ENCODE measurements at regions not wholly inside any gene's neighbourhood (a gene's known extent, or its start where the extent isn't known, plus 50 kb on each side); places are given as distances from the start of the nearest gene placed in this dataset.
A peak's percentile ranks its signal among the peaks of the same experiment; 100 is the strongest.

- peak in 1 of 2 donors; percentile 11 for DNase-seq (ENCODE audit: low read depth in 2 of 2, low spot score in 1 of 2)
Observed at GRCh38 chr11:112797648-112798293, 163.4 kb upstream of the NCAM1 start.

DNA sequence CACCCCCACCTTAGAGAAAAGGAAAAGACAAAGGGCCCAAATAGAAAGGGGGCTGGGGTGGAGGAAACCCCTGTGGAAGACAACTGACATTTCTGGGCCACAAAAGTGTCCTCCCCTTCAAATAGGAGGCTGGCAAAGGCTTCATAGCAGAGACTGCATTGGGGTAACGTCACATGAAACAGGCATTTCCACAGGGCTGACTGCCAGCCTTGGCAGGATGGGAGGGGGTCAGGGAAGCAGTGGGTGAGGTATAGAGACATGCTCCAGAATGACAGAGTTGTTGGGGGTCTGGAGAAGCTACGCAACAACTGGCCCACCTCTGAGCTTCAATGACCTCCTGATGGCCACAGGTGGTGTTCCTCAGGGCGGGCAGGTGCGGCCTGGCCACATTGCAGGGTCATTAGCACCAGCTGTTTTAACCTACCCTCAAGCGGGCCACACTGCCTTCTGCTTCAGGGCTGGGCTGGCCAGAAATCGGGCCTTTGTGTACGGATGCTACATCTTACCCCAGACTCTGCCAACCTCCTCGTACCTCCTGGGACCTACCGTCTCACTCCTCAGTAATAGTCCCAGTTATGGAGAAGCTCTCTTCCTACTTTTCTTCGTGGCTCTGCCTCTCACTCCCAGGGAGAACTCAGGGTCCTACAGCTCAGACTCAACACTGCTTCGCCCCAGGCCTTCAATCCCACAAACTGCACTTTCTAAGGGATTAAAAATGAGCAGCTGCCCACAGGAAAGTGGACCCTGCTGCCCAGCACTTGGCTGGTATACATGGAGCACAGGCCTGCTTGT lies 160.0 kb upstream of the NCAM1 start:
- DNase-seq (ENCODE audit: low read depth in 2 of 2, low spot score in 1 of 2): no peak

DNA sequence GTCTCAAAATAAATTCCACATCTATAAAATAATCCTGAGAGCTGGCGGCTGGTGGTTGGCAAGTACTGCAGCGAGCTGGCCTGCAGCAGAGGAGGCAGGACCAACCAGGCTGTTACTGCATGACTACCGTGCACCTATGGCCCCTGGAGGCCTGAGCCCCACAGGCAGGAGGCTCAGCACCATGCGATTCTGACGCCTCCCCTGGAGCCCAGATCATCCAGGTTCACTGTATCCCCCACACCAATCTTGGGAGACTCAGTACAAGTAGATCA lies 159.5 kb upstream of the NCAM1 start:
- no peak for DNase-seq (ENCODE audit: low read depth in 2 of 2, low spot score in 1 of 2)

DNA sequence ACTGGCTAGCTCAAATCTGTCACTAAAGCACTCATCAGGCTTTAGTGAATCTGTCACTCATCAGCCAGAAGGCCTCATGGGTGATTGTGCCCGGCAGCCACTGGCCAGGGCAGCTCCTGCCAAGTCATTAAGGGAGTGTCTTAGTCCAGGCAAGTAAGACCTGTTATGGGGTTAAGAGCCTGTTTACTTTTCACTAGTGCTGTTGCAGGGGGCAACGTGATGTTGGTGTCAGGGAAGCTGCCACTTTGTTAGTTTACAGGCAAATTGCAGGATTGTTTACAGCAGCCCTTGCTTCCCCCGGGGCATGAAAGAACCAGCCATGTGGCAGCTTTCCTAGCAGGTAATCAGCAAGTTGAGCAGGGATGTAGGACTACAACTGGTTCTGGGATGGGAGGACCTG lies 155.6 kb upstream of the NCAM1 start:
- DNase-seq (ENCODE audit: low read depth in 2 of 2, low spot score in 1 of 2): no peak

DNA sequence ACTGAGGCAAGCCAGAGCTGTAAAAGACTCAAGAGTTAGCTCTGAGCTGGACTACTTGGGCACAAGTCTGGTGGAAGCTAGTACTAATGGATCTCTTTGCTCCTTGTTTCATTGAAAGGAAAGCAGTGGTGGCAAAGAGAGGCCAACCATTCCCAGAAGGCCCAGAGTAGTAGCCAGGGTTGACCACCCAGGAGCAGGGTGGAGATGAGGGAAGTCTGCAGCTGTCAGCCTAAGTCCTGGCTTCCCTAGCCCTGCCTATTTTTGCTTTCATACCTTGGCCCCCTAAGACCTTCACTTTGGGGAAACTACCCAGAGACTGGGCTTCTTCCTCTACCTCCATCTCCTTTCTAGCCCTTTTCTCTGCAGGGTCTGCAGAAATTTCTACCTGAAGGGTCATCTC lies 155.0 kb upstream of the NCAM1 start:
- no peak for DNase-seq (ENCODE audit: low read depth in 2 of 2, low spot score in 1 of 2)

GRCh38 chr11:112806876-112807275 lies 154.3 kb upstream of the NCAM1 start:
- DNase-seq (ENCODE audit: low read depth in 2 of 2, low spot score in 1 of 2): no peak

GRCh38 chr11:112809429-112809828 lies 151.8 kb upstream of the NCAM1 start:
- no peak for DNase-seq (ENCODE audit: low read depth in 2 of 2, low spot score in 1 of 2)

DNA sequence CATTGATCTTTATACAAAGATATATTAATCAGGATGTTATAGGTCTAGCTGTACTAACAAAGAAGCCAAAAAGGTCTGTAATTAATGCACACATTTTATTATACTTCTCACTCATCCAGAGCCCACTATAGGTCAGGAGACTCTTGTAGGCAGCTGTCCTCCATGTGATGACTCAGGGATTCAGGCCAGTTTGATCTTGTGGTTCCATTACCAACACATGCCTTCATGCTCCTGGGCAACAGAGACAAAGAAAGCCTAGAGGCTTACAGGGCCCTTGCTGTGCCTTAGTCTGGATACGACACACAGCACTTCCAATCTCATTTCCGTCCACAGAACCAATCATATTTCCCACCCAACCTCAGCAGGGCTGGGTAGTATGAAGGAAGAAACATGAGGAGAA lies 150.3 kb upstream of the NCAM1 start:
- no peak for DNase-seq (ENCODE audit: low read depth in 2 of 2, low spot score in 1 of 2)

- no peak for DNase-seq (ENCODE audit: low read depth in 2 of 2, low spot score in 1 of 2)
Observed at GRCh38 chr11:112811783-112812182, 149.4 kb upstream of the NCAM1 start.

GRCh38 chr11:112812729-112813128 lies 148.5 kb upstream of the NCAM1 start:
- DNase-seq (ENCODE audit: low read depth in 2 of 2, low spot score in 1 of 2): no peak

GRCh38 chr11:112814168-112814567 lies 147.1 kb upstream of the NCAM1 start:
- DNase-seq (ENCODE audit: low read depth in 2 of 2, low spot score in 1 of 2): no peak

GRCh38 chr11:112817376-112817775 lies 143.8 kb upstream of the NCAM1 start:
- DNase-seq (ENCODE audit: low read depth in 2 of 2, low spot score in 1 of 2): no peak

DNA sequence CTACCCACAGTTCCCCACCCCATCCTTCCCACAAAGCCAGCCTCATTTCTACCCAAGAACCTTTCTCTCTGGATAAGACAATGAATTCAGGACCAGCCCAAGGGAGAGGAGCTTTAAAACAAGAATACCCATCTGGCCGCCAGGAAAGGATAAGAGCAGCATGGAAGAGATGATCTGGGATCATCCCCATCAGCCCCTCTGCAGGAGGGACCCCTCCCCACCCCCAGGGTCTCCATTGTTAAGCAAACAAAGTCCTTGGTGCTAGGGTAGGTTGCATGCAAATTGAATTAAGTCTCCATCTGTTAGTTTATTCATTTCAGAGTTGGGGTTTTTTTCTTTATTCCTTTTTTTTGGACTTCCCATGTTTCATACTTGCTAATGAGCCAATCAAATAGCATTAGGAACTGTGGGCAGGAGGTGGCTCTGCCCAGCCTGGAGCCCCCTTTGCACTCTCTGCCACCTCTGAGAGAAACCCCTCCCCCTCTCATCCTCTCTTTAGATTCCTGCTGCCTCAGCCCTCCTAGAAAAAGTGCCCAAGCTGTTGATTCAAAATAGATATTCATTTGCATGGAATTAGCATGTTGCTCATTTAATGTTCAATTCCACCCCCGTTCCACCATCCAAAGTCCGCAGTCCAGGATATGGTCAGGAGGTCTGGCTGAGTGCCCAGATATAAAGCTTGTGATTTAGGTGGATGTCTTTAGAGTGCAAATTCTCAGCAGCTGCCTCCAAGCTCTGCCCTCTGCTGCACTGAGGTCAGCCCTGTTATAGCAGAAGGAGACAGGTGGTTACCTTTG lies 138.5 kb upstream of the NCAM1 start:
- DNase-seq (ENCODE audit: low read depth in 2 of 2, low spot score in 1 of 2): no peak

DNA sequence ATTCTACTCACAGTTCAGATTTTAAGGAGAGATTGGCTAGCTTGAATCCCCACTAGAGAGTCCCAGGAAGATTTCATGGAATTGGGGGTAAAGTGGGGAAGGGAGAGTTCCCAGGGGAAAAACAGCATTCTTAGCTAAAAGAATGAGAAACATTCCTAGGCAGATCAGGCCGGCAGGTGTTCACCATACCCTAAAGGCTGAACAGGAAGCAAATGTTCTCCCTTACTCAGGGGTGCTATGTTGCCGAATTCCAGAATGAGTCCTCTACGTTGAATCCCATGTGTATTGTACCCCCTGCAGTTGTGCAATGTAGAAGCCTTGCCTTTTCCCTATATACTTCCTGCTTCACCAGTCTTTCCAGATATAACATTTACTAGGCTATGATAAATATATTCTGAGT lies 135.2 kb upstream of the NCAM1 start:
- no peak for DNase-seq (ENCODE audit: low read depth in 2 of 2, low spot score in 1 of 2)

GRCh38 chr11:112826788-112827187 lies 134.4 kb upstream of the NCAM1 start:
- no peak for DNase-seq (ENCODE audit: low read depth in 2 of 2, low spot score in 1 of 2)

DNA sequence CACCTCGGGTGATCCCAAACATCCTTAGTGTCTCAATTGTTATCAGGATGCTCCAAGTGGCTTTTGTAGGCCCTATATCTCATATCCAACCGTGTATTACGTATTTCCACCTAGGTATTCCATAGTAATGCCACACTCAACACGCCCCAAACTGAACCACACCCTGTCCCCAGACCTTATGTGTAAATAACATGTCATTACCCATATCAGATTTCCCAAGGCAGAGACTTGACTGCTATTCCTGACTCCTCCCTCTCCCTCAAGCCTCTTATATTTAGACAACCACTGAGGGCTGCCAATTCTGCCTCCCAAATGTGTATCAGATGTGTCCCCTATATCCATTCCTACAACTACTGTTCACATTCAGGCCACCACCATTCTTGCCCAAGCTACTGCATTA lies 132.8 kb upstream of the NCAM1 start:
- DNase-seq (ENCODE audit: low read depth in 2 of 2, low spot score in 1 of 2): no peak

DNA sequence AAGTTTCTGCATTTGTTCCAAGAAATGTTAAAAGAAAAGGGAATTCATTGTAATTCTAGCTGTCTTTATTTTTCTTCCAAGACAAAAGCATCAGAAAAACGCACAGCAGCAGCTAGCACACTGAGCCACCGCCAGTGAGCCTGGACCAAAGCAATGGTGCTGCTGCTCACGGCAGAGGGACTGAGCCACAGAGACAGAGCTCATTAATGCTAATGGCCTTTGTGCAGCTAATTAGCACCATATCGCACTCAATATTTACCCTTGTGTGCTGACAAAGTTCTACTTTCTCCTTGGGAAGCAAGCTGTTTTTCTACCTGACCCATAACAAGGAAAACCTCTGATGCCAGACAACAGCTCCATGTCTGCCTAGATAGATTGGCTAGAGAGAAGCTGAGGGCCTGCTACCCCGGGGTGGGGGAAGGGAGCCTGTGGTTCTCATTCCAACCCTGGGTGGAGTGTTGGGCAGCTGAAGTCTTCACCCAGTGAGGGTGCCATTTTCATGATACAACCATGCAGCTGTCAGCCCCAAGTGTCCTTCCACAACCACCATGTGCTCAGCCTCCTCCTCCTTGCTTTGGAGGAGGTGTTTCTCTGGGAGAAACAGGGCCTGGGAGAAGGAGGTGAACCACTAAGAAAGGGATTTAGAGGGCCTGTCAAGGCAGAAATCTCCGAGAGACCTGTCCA lies 131.1 kb upstream of the NCAM1 start:
- DNase-seq (ENCODE audit: low read depth in 2 of 2, low spot score in 1 of 2): no peak

GRCh38 chr11:112831041-112831440 lies 130.2 kb upstream of the NCAM1 start:
- no peak for DNase-seq (ENCODE audit: low read depth in 2 of 2, low spot score in 1 of 2)

DNA sequence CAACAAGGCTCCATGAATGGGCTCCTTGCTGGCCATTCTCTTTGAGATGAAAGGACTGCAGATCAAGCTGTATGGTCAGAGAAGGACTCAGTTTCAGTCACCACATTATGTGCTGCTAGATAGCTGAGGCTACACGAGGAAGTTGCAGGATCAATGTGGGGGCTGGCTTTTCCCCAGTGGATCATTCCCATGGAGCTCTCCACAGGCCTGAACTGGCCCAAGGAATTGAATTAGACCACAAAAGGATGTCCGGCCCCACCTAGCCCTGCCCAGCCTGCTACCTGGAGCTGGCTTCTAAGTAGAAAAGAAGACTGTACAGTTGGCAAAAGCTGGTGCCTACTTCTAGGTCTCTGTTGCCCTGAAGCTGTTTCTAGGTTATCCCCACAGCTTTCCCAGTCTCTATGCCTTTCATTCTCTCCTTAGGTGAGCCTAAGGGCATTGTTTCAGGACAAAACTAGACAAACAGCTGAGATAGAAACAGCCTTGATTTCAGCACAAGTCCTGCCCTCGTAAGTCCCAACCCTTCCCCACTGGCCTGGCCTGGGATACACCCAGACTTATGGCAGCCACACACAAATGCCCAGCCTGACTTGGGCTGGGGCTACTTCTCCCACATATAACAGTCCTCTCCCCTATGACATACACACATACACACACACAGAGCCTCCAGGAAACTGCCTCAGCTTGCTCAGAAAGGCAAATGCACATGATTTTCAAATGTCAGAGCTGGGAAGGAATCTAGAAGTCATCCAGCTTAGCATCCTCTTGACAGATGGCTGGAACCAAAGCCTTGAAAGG lies 129.1 kb upstream of the NCAM1 start:
- no peak for DNase-seq (ENCODE audit: low read depth in 2 of 2, low spot score in 1 of 2)

DNA sequence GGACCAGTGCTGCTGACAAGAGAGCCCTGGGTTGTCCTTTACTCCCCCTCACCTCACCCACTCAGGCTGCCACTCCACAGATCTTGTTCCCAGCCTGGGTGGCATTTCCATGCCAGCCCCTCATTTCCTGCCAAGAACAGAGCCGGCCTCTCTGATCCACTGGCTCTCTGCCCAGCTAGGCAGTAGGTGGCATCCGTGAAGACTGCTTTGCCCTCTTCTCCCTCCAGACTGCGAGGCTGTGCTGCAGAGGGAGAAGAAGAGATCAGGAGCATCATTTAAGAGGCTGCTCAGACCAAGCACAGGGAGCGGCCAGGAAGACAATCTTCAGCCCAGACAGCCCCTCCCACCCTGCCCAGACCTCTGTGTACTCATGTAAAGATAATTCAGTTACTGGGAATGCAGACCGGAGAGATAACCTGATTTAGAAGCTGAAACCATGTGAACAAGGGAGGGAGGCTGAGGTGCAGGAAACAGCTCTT lies 126.9 kb upstream of the NCAM1 start:
- no peak for DNase-seq (ENCODE audit: low read depth in 2 of 2, low spot score in 1 of 2)

Data from stimulated activated CD8-positive, alpha-beta memory T cell treated with anti-CD3 and anti-CD28 coated beads, Interleukin-4, amount 100 ng/mL, for 1 hour (primary cell).